Brain pericyte (primary cell): ENCODE measurements at regions not wholly inside any gene's neighbourhood (a gene's known extent, or its start where the extent isn't known, plus 50 kb on each side); places are given as distances from the start of the nearest gene placed in this dataset.

Experiments
- DNase-seq: peaks from one replicate; pipeline ENCODE4 v3.0.0-alpha.2; 2012; ENCODE audit warnings: low read depth, low spot score

- no peak for DNase-seq
Observed at GRCh38 chr7:156073366-156074052, 261.2 kb upstream of the SHH start.

GRCh38 chr7:156071612-156072011, 259.3 kb upstream of the SHH start:
- no peak for DNase-seq

GRCh38 chr7:156069891-156070290, 257.6 kb upstream of the SHH start:
- DNase-seq, result no peak

DNA sequence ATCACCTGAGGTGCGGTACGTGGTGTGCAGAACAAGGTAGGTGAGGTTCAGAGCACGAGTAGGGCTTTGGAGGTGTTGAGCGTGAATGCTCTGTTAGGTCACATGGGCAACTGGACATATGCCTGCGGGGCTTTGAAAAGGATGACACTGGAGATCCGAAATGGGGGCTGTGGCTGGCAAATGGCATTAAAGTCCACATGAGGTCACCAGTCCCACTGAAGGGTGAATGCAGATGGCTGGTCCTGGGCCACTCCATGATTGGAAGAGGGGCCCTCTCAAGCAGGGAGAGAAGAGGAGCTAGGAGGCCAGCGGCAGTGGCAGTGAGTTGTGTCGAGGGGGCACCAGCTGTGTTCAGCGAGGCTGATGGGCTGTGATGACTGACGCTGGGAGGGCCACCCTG, 254.9 kb upstream of the SHH start:
- DNase-seq, result no peak

DNA sequence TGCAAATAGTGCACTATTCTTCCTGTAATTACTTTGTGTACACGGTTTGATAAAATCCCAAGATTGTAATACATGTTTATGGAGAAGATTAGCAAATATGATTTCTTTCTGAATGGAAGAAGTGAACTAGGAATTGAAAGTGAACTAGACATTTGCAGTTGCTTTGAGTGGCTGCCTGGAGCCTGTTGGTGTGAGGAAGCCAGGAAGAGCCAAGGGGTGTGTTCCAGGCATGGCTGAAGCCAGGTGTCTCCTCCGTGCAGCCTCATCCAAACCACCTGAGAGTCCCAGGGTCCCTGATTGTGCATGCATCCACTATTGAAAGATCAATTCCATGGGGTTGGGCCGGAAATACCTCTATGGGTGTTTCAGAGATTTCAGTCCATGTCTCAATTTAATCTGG, 253.1 kb upstream of the SHH start:
- no peak for DNase-seq

- DNase-seq, result no peak
Observed at GRCh38 chr7:156064971-156065386, 252.7 kb upstream of the SHH start.

DNA sequence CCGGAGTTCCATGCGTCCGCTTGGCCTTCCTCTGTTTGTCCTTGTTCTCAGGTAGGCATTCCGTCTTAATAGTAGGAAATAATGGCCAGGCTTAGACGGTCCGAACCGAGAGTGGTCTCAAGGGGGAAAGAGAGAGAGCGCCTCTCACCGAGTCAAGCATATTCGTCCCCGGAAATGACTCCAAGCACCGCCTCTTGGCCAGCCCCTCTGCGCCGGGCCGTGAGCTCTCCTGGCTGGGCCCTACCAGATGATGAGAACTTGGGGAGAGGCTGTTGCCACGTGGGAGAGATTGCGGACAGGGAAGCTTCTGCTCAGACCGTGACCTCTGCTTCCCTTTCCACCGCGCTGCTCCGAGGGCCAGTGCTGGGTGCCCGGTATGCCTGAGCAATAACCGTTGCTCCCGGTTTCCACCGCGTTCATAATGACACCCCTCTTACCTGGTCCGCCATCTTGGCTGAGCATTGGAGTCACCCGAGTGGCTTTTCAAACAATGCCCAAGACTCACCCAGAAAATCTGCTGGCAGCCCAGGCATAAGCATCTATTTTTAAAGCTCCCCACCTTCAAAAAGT, 251.1 kb upstream of the SHH start:
- no peak for DNase-seq

GRCh38 chr7:156062286-156062685, 250.0 kb upstream of the SHH start:
- DNase-seq, result no peak

GRCh38 chr7:156061689-156062255, 249.5 kb upstream of the SHH start:
- DNase-seq, result no peak

DNA sequence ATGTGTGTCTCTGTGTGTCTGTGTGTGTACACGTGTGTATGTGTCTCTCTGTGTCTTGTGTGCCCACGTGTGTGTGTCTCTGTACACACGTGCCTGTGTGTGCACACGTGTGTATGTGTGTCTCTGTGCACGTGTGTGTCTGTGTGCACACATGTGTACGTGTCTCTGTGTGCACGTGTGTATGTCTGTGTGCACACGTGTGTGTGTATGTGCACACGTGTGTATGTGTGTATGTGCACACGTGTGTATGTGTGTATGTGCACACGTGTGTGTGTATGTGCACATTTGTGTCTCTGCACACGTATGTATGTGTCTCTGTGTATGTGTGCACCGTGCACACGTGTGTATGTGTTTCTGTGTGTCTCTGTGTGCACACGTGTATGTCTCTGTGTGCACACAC, 248.7 kb upstream of the SHH start:
- no peak for DNase-seq

DNA sequence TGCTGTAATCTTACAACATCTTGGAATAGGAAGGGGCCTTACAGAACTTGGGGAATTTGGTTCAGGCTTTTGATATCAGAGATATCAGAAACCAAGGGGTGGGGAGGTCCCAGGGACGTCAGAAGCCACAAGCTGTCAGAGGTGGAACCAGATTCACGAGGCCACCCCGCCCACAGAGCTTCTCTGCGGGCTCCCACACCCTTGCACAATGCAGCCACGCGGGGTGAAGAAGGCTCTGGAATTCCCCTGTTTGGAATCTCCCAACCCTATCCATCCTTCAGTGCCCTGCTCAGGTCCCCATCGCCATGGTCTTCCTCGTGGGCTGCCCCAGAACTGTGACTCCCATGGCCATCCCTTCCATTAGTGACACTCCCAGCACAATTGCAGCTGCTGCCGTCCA, 247.1 kb upstream of the SHH start:
- no peak for DNase-seq

DNA sequence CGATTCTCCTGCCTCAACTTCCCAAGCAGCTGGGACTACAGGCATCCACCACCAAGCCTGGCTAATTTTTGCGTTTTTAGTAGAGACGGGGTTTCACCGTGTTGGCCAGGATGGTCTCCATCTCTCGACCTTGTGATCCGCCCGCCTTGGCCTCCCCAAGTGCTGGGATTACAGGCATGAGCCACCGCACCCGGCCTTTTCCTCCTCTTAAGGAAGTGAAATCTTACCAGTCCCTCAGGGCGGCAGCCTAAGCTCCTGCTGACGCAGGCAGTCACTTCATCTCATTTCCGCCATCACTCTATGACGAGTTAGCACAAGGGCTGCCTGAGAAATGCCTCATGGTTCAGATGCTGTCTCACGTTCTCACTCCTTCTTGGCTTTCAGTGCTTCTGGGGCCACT, 246.0 kb upstream of the SHH start:
- DNase-seq, result no peak

DNA sequence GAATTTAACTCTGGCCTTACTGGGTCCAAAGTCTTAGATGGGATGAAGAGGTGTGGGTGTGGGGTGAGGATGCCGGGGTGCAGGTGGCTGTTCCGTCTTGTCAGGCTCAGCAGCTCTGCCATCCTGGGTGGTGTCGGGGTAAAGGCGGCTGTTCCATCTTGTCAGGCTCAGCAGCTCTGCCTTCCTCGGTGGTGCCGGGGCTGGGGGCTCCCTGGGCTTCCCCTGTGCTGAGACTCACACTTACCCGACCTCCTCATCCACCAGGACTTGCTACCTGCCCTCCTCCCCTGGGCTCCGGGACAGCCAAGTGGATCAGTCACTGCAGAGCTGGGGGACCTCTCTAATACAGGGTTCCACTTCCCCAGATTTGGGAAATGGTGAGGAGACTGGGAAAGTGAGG, 244.3 kb upstream of the SHH start:
- DNase-seq, result no peak

- DNase-seq, result no peak
Observed at GRCh38 chr7:156055206-156055822, 243.1 kb upstream of the SHH start.

GRCh38 chr7:156051884-156052283, 239.6 kb upstream of the SHH start:
- DNase-seq, result no peak

DNA sequence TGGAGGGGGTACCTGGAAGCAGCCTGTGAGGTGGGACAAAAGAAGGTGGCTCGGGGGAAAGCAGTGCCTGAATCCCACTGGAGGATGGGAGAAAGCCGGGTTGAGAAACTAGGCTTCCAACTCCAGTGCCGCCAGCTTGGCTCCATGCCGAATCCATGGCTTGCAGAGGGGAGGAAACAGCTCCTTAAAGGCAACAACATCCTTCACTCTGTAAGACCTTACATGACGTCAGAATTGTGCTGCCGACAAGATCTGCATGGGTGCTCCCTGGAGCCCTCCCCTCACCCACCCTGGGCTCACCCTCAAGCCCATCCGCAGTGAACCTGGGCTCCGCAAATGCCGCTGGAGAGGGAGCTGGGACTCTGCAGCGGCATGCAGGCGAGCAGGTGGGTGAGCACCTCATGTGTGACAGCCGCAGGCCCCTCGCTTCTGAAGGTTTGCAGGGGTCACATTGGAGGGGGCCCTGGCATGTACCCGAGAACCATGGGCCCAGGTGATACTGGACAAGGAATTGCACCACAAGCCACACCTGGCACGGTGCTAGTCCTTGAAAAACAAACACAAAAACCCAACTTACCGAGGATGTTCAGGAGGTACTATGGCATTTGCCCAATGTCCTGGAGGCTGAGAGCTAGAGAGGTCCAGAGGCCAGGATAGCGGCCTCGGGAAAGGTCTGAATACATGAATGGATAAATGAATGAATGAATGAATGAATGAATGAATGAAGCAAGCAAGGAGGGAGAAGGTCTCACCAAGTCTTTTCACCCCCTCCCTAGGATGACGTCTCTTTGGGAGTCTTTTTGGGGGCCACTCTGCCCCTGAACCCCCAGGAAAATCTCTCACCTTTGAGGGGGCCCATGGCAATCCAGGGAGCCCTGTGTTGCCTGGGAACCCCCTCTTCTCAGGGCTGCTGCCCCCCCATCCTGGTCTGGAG, 238.6 kb upstream of the SHH start:
- no peak for DNase-seq

- DNase-seq, result no peak
Observed at GRCh38 chr7:156049366-156049765, 237.1 kb upstream of the SHH start.

DNA sequence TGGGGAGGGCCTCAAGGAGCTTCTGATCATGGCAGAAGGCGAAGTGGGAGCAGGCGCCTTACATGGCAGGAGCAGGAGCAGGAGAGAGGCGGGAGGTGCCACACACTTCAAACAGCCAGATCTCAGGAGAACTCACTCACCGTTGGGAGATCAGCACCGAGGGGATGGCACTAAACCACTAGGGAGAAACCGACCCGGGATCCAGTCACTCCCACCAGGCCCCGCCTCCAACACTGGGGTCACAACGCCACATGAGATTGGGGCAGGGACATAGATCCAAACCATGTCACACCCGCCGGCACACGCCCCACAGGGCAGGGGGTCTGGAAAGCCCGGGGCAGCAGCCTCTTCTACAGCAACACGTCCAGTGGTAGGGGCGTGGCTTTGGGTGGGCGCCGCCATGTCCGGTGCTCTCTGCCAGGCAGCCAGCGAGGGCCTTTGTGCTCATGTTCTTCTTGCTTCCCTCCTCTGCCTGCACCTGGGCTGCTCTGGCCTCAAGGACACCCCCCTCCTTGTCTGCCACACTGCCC, 233.8 kb upstream of the SHH start:
- no peak for DNase-seq

DNA sequence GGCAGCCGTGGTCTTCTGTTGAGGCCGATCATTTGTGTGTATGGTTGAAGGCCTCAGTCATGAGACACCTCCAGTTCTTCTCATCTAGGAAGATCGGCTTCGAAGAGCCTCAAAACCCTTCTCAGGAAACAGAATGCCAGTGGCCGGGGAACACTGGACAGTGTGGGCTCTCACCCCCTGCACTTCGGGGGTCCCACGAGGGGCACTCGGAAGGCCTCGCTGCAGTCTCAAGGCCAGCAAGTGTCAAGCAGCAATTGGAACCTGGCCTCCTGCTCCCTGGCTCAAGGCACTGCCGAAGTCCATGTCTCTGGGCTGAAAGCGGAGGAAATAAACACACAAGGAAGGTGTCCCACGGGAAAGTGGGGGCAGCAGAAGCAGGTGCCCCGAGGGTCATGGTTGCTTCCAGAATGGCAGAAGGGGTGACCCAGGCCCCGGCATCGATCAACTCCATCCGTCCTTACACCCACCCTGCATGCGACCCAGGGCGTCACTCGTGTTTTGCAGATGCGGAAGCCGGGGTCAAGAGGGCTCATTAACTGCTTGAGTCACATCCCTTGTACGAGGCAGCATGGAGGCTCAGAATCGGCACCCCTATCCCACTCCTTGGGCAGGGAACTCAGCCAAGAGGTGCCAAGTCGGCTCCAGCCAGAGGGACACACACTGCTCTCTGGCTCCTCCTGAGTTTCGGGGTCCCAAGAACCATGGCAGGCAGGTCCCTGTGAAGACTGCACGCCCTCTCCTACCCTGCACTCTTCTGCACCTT, 231.3 kb upstream of the SHH start:
- DNase-seq, result no peak

DNA sequence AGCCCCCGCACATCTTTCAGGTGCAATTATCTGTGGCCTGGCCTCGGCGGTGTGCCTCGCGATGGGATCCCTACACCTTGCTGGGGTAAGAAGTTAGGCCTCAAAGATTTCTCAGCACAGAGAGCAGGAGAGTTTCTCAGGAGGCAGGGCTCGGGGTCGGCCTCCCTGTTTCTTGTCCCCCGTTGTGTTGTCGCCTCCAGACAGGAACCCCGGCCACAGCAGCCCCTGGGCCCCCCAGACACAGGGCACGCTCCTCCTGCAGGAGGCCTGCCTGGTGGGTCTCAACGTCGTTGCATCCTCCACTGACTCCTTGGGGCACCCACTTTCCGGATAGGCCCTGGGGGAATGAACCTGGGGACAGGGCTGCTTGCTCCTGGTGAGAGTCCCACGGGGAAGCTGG, 229.1 kb upstream of the SHH start:
- DNase-seq, result no peak
